ENCODE measurements at regions not wholly inside any gene's neighbourhood (a gene's known extent, or its start where the extent isn't known, plus 50 kb on each side); places are given as distances from the start of the nearest gene placed in this dataset.

- no peaks in the 10 kb centered on the region for H3K27me3 ChIP-seq (replicated peaks in 2 of 5; ENCODE audit: control insufficient read depth in 4 of 5, insufficient read depth in 5 of 5, low read length in 4 of 5)
- 50% methylated on average over 2 of the region's 8 CpGs for WGBS (ENCODE audit: insufficient coverage)
- H3K36me3 ChIP-seq (ENCODE audit: control insufficient read depth in 4 of 4, insufficient read depth in 4 of 4, low read length in 3 of 4): no peaks in the 10 kb centered on the region
- no peak overlapping the region for H3K4me3 ChIP-seq (ENCODE audit: control insufficient read depth in 1 of 7, extremely low read depth in 1 of 7, insufficient read depth in 4 of 7, low read depth in 2 of 7, low read length in 6 of 7)
- POLR2A ChIA-PET: no interaction called here
- CTCF ChIA-PET: no interaction called here
- H3K4me1 ChIP-seq (ENCODE audit: control extremely low read depth in 1 of 4, control insufficient read depth in 4 of 4, insufficient read depth in 4 of 4, low read length in 3 of 4): no peaks in the 10 kb centered on the region
- DNase-seq: no peak
- H3K27ac ChIP-seq (ENCODE audit: insufficient read depth in 1 of 2, low read depth in 1 of 2, low read length in 2 of 2, poor library complexity in 1 of 2, severe bottlenecking in 2 of 2): no peak overlapping the region
- H3K9me3 ChIP-seq (ENCODE audit: control extremely low read depth in 1 of 5, control insufficient read depth in 4 of 5, insufficient read depth in 2 of 5, low read depth in 1 of 5, low read length in 4 of 5): no peaks in the 10 kb centered on the region
These were observed 153.9 kb upstream of the ZKSCAN2 start for GRCh38 chr16:25411396-25412081.

GRCh38 chr16:25403852-25404251 is 146.2 kb upstream of the ZKSCAN2 start:
- H3K4me1 ChIP-seq (ENCODE audit: control extremely low read depth in 1 of 4, control insufficient read depth in 4 of 4, insufficient read depth in 4 of 4, low read length in 3 of 4): no peaks in the 10 kb centered on the region
- ChIA-PET CTCF (no interaction called here), POLR2A (no interaction called here)
- no peak overlapping the region for H3K27ac ChIP-seq (ENCODE audit: insufficient read depth in 1 of 2, low read depth in 1 of 2, low read length in 2 of 2, poor library complexity in 1 of 2, severe bottlenecking in 2 of 2)
- no peak for DNase-seq
- H3K27me3 ChIP-seq (replicated peaks in 2 of 5; ENCODE audit: control insufficient read depth in 4 of 5, insufficient read depth in 5 of 5, low read length in 4 of 5): no peaks in the 10 kb centered on the region
- no peaks in the 10 kb centered on the region for H3K36me3 ChIP-seq (ENCODE audit: control insufficient read depth in 4 of 4, insufficient read depth in 4 of 4, low read length in 3 of 4)
- H3K9me3 ChIP-seq (ENCODE audit: control extremely low read depth in 1 of 5, control insufficient read depth in 4 of 5, insufficient read depth in 2 of 5, low read depth in 1 of 5, low read length in 4 of 5): peaks cover 0 to 12% (median 0%) of the 10 kb centered on the region in 5 experiments
- no peak overlapping the region for H3K4me3 ChIP-seq (ENCODE audit: control insufficient read depth in 1 of 7, extremely low read depth in 1 of 7, insufficient read depth in 4 of 7, low read depth in 2 of 7, low read length in 6 of 7)
- WGBS (ENCODE audit: insufficient coverage): 100% methylated on average over 1 of the region's 1 CpG

GRCh38 chr16:25395528-25395927 is 137.9 kb upstream of the ZKSCAN2 start:
- no peak overlapping the region for H3K27ac ChIP-seq (ENCODE audit: insufficient read depth in 1 of 2, low read depth in 1 of 2, low read length in 2 of 2, poor library complexity in 1 of 2, severe bottlenecking in 2 of 2)
- no peaks in the 10 kb centered on the region for H3K27me3 ChIP-seq (replicated peaks in 2 of 5; ENCODE audit: control insufficient read depth in 4 of 5, insufficient read depth in 5 of 5, low read length in 4 of 5)
- H3K9me3 ChIP-seq (ENCODE audit: control extremely low read depth in 1 of 5, control insufficient read depth in 4 of 5, insufficient read depth in 2 of 5, low read depth in 1 of 5, low read length in 4 of 5): no peaks in the 10 kb centered on the region
- no peaks in the 10 kb centered on the region for H3K36me3 ChIP-seq (ENCODE audit: control insufficient read depth in 4 of 4, insufficient read depth in 4 of 4, low read length in 3 of 4)
- POLR2A ChIA-PET: no interaction called here
- DNase-seq: no peak
- H3K4me1 ChIP-seq (ENCODE audit: control extremely low read depth in 1 of 4, control insufficient read depth in 4 of 4, insufficient read depth in 4 of 4, low read length in 3 of 4): no peaks in the 10 kb centered on the region
- no peak overlapping the region for H3K4me3 ChIP-seq (ENCODE audit: control insufficient read depth in 1 of 7, extremely low read depth in 1 of 7, insufficient read depth in 4 of 7, low read depth in 2 of 7, low read length in 6 of 7)
- CTCF ChIA-PET: no interaction called here

- DNase-seq: no peak
- H3K27ac ChIP-seq (ENCODE audit: insufficient read depth in 1 of 2, low read depth in 1 of 2, low read length in 2 of 2, poor library complexity in 1 of 2, severe bottlenecking in 2 of 2): no peak overlapping the region
- H3K27me3 ChIP-seq (replicated peaks in 2 of 5; ENCODE audit: control insufficient read depth in 4 of 5, insufficient read depth in 5 of 5, low read length in 4 of 5): peaks cover 0 to 3% (median 0%) of the 10 kb centered on the region in 5 experiments
- H3K4me1 ChIP-seq (ENCODE audit: control extremely low read depth in 1 of 4, control insufficient read depth in 4 of 4, insufficient read depth in 4 of 4, low read length in 3 of 4): no peaks in the 10 kb centered on the region
- no peaks in the 10 kb centered on the region for H3K9me3 ChIP-seq (ENCODE audit: control extremely low read depth in 1 of 5, control insufficient read depth in 4 of 5, insufficient read depth in 2 of 5, low read depth in 1 of 5, low read length in 4 of 5)
- H3K36me3 ChIP-seq (ENCODE audit: control insufficient read depth in 4 of 4, insufficient read depth in 4 of 4, low read length in 3 of 4): no peaks in the 10 kb centered on the region
- POLR2A ChIA-PET: no interaction called here
- no peak overlapping the region for H3K4me3 ChIP-seq (ENCODE audit: control insufficient read depth in 1 of 7, extremely low read depth in 1 of 7, insufficient read depth in 4 of 7, low read depth in 2 of 7, low read length in 6 of 7)
- CTCF ChIA-PET: no interaction called here
These were observed 133.1 kb upstream of the ZKSCAN2 start for GRCh38 chr16:25390761-25391160.

GRCh38 chr16:25374556-25374955 is 116.9 kb upstream of the ZKSCAN2 start:
- Histone ChIP-seq H3K27ac (ENCODE audit: insufficient read depth in 1 of 2, low read depth in 1 of 2, low read length in 2 of 2, poor library complexity in 1 of 2, severe bottlenecking in 2 of 2) (no peak overlapping the region), H3K4me1 (ENCODE audit: control extremely low read depth in 1 of 4, control insufficient read depth in 4 of 4, insufficient read depth in 4 of 4, low read length in 3 of 4) (no peaks in the 10 kb centered on the region), H3K4me3 (ENCODE audit: control insufficient read depth in 1 of 7, extremely low read depth in 1 of 7, insufficient read depth in 4 of 7, low read depth in 2 of 7, low read length in 6 of 7) (no peak overlapping the region), H3K27me3 (replicated peaks in 2 of 5; ENCODE audit: control insufficient read depth in 4 of 5, insufficient read depth in 5 of 5, low read length in 4 of 5) (no peaks in the 10 kb centered on the region), H3K36me3 (ENCODE audit: control insufficient read depth in 4 of 4, insufficient read depth in 4 of 4, low read length in 3 of 4) (no peaks in the 10 kb centered on the region), H3K9me3 (ENCODE audit: control extremely low read depth in 1 of 5, control insufficient read depth in 4 of 5, insufficient read depth in 2 of 5, low read depth in 1 of 5, low read length in 4 of 5) (no peaks in the 10 kb centered on the region)
- DNase-seq: no peak
- WGBS (ENCODE audit: insufficient coverage): 30% methylated on average over 2 of the region's 4 CpGs
- CTCF ChIA-PET: no interaction called here
- POLR2A ChIA-PET: no interaction called here

- POLR2A ChIA-PET: no interaction called here
- WGBS (ENCODE audit: insufficient coverage): 78% methylated on average over 2 of the region's 2 CpGs
- CTCF ChIA-PET: no interaction called here
- Histone ChIP-seq H3K4me1 (ENCODE audit: control extremely low read depth in 1 of 4, control insufficient read depth in 4 of 4, insufficient read depth in 4 of 4, low read length in 3 of 4) (no peaks in the 10 kb centered on the region), H3K27ac (ENCODE audit: insufficient read depth in 1 of 2, low read depth in 1 of 2, low read length in 2 of 2, poor library complexity in 1 of 2, severe bottlenecking in 2 of 2) (no peak overlapping the region), H3K36me3 (ENCODE audit: control insufficient read depth in 4 of 4, insufficient read depth in 4 of 4, low read length in 3 of 4) (no peaks in the 10 kb centered on the region), H3K27me3 (replicated peaks in 2 of 5; ENCODE audit: control insufficient read depth in 4 of 5, insufficient read depth in 5 of 5, low read length in 4 of 5) (no peaks in the 10 kb centered on the region), H3K4me3 (ENCODE audit: control insufficient read depth in 1 of 7, extremely low read depth in 1 of 7, insufficient read depth in 4 of 7, low read depth in 2 of 7, low read length in 6 of 7) (no peak overlapping the region), H3K9me3 (ENCODE audit: control extremely low read depth in 1 of 5, control insufficient read depth in 4 of 5, insufficient read depth in 2 of 5, low read depth in 1 of 5, low read length in 4 of 5) (no peaks in the 10 kb centered on the region)
- DNase-seq: no peak
These were observed 115.1 kb upstream of the ZKSCAN2 start for GRCh38 chr16:25372716-25373115.

- Histone ChIP-seq H3K4me1 (ENCODE audit: control extremely low read depth in 1 of 4, control insufficient read depth in 4 of 4, insufficient read depth in 4 of 4, low read length in 3 of 4) (no peaks in the 10 kb centered on the region), H3K9me3 (ENCODE audit: control extremely low read depth in 1 of 5, control insufficient read depth in 4 of 5, insufficient read depth in 2 of 5, low read depth in 1 of 5, low read length in 4 of 5) (no peaks in the 10 kb centered on the region), H3K27ac (ENCODE audit: insufficient read depth in 1 of 2, low read depth in 1 of 2, low read length in 2 of 2, poor library complexity in 1 of 2, severe bottlenecking in 2 of 2) (no peak overlapping the region), H3K36me3 (ENCODE audit: control insufficient read depth in 4 of 4, insufficient read depth in 4 of 4, low read length in 3 of 4) (no peaks in the 10 kb centered on the region), H3K27me3 (replicated peaks in 2 of 5; ENCODE audit: control insufficient read depth in 4 of 5, insufficient read depth in 5 of 5, low read length in 4 of 5) (no peaks in the 10 kb centered on the region), H3K4me3 (ENCODE audit: control insufficient read depth in 1 of 7, extremely low read depth in 1 of 7, insufficient read depth in 4 of 7, low read depth in 2 of 7, low read length in 6 of 7) (no peak overlapping the region)
- ChIA-PET POLR2A (no interaction called here), CTCF (no interaction called here)
- no peak for DNase-seq
- WGBS (ENCODE audit: insufficient coverage): 94% methylated on average over 6 of the region's 6 CpGs
These were observed 113.7 kb upstream of the ZKSCAN2 start for GRCh38 chr16:25371342-25371741.
